GM03348 (cell line): ENCODE measurements at regions not wholly inside any gene's neighbourhood (a gene's known extent, or its start where the extent isn't known, plus 50 kb on each side); places are given as distances from the start of the nearest gene placed in this dataset.
"Not testable (repeated sequence)": the region's sequence is repeated elsewhere in the genome, so short reads cannot be mapped to it uniquely, and the experiment has no call there.

Experiments
- DNase-seq: peaks from one replicate; pipeline ENCODE4 v3.0.0; 2012; ENCODE audit warnings: low spot score

DNA sequence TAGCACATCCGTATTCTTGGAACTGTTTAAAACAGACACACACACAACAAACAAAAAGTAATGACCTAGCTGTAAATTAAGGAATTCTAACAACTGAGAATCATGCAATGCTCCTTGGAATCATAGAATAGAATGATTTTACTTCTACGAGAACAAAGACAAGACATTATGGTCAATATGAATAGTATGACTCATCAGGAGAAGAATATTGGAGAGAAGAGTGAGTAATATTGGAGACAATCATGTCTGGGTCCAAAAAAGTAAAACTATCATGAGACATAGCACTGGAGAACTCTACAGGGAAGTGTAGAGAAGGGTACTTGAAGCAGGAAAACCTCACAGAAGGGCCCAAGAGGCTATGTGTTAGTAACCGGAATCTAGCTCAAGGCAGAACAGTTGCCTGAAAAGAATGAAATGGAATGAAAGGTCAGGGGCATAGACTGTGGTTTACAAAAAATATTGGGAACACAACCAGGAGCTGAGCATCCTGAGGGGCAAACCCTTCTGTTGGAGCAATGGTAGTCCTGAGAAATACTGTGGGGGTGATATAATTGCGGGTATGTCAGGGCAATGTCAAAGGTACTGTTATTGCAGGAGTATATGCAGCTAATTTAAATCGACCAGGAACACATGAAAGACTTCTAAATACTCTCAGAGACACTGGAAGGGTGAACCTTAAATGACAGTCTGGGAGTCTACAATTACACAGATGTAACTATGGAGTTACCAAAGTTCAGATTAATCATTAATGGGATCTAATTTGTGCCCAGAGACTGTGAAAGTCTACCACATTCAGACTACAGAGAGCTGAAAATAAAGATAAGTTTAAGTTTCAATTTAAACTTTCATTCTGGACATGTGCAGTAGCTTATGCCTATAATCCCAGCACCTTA is 201.2 kb downstream of the BCHE start:
- no peak for DNase-seq

DNA sequence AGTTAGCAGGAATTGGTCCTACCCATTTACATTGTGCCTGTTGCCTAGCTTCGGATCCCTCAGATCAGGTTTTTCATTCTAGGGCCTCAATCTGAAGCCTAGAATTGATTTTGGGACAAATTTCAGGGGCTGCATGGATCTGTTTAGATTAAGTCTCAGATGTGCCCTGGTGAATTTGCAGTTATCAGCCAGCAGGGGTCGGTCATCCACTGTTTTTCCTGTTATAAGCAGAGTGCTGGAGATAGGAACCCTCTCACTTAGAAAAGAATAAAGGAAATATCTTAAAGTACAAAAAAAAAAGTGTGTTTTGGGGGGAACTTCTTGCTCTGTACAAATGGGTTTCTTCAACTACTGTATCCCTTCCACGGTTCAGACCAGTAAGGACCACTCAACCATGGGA is 212.5 kb downstream of the BCHE start:
- peak; percentile 19 for DNase-seq

DNA sequence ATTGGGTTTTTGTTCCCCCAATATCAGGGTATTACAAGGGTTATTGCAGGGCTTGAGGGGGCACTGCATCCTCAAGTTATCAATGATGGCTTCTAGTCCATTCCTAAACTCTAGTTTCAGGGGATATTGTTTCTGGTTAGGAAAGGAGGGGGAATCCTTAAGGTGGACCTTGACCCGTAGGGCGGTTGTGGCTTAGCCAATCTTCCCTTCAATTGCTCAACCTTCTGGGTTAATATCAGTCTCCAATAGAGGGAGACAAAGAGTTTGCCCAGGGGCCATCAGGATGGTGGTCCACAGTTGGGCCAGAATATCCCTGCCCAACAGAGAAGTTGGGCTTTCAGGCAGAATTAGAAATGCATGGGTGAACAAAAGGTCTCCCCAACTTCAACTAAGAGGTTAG is 214.9 kb downstream of the BCHE start:
- no peak for DNase-seq

DNA sequence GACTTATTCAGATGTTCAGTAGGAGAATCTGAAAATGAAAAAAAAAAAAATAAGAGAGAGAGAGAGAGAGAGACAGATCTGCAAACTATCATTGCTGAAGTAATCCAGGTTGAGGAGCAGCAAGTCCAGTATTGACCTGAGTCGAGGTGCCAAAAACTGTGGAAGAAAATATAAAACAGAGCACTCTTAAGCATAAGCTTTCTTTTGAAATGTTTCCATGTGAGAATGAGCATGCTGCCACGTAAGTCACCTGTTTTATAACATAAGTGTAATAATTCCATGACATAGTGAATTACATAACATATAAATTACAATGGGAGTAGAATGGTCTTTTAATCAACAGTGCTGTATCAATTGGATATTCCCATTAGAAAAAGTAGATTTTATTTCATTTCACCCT is 218.2 kb downstream of the BCHE start:
- DNase-seq = no peak

DNA sequence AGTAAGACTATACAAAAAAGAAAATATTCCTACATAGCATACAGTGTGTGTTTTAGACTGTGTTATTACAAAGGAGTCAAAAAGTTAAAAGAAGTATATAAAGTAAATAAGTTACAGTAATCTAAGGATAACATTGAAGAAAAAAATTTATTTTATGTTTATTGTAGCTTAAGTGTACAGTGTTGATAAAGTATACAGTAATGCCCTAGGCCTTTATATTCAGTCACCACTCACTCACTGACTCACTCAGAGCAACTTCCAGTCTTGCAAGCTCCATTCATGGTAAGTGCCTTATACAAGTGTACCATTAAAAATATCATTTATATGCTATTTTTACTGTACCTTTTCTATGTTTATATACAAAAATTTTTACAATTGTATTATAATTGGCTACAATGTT is 220.1 kb downstream of the BCHE start:
- no peak for DNase-seq

DNA sequence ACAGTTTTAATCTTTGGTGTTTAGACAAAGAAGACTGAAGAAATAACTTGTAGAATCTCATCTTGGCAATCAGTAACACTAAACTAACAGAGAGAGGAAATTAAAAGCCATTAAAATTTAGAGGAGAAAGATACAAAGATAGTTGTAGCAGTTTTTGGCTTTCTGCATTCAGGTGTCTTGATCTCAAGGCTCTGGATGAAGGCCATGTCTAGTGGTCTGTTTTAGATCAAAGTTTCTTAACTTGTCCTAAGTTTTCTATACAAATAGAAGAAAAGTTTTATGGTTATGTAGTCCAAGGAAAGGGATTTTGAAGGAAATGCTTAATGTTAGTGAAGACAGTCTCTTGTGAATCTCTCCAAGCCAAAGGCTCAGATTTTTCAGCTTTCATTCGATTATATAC is 222.9 kb downstream of the BCHE start:
- no peak for DNase-seq

DNA sequence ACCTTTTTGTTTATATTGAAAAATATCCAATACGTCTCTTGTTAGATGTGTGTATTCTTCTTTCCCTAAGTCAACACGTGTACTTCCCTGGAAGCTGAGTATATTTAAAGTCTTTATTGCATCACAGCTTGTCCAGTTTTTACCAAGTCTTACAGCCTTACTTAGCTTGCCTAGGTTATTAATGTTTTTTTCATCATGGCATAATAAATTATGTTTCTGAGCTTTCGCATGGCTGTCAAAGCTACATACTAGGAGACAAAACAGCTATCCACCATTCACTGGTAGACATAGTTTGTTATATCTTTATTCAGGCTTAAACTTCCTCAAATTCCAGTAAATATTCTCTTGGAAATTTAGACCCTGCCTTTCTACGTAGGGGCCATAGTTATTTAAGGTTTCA is 224.2 kb downstream of the BCHE start:
- DNase-seq = no peak

DNA sequence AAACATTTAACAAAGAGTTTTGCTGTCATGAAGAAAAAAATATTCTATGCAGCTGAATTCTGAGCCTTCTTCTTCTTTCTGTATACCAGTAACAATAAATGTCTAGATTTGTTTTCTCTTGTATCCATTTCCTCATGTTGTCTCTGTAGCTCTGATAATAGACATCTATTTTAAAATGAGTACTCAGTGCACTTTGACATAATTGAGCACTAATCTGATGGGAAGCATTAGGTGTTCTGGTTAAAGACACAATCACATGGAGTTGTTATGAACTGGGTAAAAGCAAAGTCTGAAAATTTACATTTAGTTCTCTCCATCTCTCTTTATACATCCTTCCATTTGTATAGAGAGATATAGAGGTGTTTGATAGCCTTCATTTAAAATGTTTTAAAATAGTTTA is 230.0 kb downstream of the BCHE start:
- no peak for DNase-seq

DNA sequence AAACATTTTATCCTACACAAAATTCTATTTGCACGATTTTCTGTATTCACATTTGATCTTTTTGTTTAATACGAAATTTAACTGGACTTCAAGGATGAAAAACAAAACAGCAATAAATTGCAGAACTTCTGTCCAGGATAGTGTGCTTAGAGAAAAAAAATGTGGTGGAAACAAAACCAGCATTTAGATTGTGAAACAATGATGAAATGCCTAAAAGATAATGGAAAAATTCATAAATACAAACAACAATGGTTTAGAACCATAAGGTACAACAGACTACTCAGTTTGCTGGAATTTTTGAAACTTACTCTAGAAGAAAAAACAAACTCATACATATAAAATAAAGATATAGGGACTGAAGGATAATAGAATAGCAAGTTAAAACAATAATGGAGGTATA is 234.0 kb downstream of the BCHE start:
- DNase-seq = no peak

DNA sequence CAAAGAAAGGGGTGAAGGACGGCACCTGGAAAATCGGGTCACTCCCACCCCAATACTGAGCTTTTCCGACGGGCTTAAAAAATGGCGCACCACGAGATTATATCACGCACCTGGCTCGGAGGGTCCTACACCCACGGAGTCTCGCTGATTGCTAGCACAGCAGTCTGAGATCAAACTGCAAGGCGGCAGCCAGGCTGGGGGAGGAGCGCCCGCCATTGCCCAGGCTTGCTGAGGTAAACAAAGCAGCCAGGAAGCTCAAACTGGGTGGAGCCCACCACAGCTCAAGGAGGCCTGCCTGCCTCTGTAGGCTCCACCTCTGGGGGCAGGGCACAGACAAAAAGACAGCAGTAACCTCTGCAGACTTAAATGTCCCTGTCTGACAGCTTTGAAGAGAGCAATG is 264.7 kb downstream of the BCHE start:
- DNase-seq = not testable (repeated sequence)

DNA sequence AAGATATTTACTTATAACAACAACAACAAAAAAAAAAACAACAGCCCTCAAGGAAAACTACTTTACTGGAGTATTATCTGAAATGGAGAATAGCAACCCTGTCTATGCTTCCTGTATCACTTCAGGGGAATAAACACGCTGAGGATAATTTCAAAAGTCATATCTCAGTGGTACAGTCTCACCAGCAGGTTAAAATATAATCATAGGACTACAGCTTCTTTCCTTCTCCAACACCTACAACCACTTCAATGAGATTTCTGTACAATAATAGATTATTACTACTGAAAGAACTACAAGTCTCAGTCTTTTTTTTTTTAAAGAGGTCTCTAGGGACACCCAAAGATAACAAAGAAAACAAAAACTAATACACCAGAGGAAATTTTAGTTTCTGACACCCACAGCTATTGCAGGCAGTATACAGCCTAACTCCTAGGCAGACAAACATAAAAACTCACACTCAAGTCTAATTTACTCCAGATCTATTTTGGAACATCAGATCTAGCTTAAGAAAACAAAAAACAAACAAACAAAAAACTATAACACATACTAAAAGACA is 268.2 kb downstream of the BCHE start:
- DNase-seq = no peak

DNA sequence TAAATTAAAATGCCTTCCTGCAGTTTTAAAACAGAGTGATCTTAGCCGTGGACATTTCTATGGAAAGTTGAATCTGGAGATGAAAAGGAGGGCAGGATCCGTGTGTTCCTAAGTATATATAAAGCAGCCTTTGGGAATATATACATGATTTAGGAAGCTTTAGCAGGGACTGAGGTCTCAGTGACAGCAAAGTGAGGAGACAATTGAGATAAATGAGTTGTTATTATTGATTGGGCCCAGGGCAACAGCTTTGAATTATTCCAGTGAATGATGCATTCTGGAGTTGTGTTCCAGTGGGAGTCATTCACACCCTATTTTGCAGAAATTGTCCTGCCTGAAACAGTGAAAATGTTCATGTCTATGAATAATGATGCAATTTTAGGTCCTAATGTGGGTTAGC is 281.4 kb downstream of the BCHE start:
- DNase-seq = no peak

DNA sequence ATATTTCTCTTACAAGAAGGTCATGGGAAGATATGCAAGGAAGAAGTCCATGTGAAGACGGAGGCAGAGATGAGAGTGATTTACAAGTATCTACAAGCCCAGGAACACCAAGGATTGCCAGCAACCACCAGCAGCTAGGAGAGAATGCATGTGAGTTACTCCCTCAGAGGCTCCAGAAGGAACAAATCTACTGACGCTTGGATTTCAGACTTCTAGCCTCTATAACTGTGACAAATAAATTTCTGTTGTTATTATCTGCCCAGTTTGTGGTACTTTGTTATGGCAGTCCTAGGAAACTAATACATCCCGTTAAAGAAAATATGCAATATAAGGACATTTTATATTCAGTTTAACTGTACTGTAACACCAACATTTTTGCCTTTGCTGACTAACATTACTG is 283.9 kb downstream of the BCHE start:
- no peak for DNase-seq

DNA sequence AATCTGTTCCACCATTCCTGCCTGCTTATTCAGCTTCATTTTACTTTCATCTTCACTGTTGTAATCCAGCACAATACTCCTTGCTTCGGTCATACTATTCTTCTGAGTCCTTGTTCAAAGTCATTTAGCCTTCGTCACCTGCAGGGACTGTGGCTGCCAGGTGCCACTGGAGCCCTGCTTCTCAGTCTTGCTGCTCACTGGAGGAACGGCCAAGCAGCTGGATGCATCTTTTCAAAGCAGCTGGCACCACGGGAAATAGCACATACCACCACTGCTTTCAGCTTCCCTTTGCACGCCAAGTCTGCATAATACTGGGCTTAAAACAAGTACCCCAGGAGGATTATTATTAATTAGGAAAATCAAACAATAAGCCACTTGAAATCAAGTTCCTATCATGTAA is 287.6 kb downstream of the BCHE start:
- no peak for DNase-seq

DNA sequence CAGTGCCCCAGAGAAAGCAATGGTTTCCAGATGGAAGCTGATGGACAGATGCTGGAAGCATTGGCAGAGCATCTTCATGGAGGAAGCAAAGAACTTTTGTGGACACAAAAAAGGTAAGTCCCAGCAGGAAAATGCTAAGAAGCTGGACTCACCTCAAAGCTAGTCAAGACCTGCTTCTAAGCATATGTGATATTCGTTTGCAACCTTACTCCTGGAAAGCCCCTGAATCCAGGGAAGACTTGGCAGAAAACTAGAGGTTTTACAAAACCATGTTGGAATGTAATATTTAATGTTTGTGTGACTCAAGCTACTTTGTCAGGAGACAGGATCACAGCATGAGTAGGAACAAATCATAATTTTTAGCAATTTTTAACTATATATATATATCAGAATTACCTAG is 288.2 kb downstream of the BCHE start:
- no peak for DNase-seq

DNA sequence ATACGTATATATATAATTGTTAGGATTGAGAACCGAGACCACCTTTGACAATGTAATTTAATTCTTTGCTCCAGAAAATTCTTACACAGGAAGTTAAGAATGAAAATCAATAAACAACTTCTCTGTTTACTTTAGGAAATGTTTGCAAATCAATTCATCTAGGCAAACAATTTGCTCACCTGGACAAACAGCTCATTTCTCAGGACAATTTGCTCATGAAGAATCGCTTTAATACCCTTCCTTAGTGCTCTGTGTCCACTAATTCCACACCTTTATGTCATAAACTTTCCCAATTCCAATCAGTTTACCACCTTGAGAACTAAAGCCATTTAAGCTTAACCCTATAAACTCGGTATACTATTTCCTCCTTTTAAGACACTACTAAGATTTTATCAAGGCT is 292.2 kb downstream of the BCHE start:
- DNase-seq = no peak

DNA sequence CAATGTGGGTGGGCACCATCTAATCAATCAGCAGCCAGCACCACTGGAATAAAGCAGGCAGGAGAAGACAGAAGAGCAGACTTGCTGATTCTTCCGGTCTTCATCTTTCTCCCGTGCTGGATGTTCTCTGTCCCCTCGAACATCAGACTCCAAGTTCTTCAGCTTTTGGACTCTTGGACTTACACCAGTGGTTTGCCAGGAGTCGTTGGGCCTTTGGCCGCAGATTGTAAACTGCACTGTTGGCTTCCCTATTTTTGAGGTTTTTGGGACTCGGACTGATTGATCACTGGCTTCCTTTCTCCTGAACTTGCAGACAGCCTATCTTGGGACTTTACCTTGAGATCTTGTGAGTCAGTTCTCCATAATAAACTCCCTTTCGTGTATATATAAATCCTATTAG is 292.8 kb downstream of the BCHE start:
- no peak for DNase-seq

DNA sequence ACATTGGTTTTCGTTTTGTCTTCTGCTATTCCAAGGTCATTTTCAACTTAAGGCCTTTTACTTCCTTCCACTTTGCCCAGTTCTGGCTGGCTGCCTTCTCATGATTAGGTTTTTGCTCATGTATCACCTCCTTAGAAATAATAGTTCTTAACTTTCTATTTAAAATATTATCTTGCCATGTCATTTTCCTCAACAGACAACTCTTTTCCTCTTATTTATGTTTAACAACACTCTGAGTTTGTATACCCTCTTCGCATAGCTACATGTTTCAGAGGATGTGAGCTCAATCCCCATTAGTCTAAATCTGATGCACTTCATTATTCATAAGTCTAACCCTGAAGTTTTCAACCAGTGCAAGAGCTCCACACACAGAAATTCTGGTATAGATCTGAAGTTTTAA is 299.1 kb downstream of the BCHE start:
- no peak for DNase-seq

DNA sequence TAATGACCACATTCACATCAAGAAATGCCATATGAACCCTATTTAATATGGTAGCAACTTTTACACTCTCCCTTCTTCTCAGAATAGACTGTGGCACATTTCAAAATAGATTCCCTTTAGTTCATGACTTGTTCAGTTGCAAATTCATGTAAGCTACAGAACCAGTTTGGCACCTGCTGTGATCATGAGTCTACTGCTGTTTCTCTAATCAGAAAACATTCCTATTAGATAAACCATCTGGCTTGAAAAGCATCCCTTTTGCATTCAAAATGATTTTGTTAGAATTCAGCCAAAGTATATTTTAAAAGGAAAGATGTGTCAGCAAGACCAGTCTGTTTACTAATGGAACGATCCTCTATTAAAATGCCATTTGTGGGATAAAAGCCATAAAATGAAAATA is 304.4 kb downstream of the BCHE start:
- DNase-seq = no peak

DNA sequence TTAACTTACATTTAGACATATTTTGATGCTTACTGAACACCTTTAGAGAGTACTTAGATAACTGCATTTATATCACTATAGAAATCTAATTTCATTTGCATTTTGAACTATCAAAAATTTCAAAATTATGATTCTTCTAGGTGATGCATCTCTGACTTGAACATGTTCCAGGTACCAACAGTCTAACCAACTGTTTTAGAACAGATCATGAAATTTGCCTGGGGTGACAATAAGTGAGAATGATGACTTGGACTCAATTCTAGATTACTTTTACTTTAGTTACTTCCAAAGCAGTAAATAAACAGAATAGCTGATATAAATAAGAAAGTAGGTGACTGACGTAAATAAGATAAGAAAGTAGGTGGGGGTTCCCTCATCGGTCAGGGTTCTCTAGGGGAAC is 307.8 kb downstream of the BCHE start:
- DNase-seq = no peak

DNA sequence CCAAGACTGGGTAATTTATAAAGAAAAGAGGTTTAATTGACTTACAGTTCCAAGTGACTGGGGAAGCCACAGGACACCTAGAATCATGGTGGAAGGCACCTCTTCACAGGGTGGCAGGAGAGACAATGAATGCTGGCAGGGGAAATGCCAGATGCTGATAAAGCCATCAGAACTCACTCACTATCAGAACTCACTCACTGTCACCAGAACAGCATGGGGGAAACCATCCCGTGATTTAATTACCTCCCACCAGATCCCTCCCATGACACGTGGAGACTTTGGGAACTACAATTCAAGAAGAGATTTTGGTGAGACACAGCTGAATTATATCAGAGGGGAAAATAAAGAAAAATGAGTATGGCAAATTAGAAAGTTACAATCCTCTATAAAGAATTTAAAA is 310.9 kb downstream of the BCHE start:
- no peak for DNase-seq

DNA sequence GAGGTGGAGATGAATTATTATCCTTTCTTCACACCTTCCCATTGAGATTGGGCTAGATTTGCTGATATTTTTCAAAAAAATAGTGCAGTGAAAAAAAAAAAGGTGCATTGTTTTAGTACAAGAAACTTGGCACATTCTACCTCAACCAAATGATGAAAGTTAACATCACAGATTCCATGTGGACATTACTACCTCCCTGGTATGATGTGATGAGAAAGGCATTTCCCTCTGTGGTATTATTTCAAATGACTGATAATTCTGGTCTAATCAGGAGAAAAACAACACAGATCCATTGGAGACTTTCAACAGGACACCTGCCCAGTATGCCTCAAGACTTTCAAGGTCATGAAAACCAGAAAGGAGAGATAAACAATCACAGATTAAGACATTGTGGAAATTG is 313.4 kb downstream of the BCHE start:
- DNase-seq = no peak

DNA sequence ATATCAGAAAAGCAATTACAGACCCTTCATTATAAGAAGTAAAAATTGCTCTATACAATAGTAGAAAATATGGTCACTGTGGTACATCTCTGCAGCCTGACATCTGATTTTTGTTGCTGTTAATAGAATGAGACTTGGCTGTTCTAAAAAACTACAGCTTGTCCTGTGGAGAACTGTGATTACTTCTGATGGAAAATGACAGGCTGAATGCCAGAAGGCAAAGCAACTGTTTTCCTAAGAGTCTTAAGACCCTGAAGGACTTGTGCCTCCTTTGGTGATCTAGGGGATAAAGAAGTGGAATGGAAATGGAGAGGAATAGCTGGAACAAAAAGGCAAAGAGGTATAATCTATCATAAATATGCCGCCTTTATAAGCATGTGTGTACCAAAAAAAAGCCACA is 314.8 kb downstream of the BCHE start:
- DNase-seq = no peak
